Activated CD4-positive, alpha-beta T cell treated with anti-CD3 and anti-CD28 coated beads for 36 hours (primary cell): ENCODE measurements at regions not wholly inside any gene's neighbourhood (a gene's known extent, or its start where the extent isn't known, plus 50 kb on each side); places are given as distances from the start of the nearest gene placed in this dataset.
A peak's percentile ranks its signal among the peaks of the same experiment; 100 is the strongest.

Source experiments
- ATAC-seq: fragments of 200-7000 bp; cut with Tn5 transposase; one replicate; pipeline ENCODE4 v1.10.0; 2021; ENCODE audit warnings: mild to moderate bottlenecking, moderate library complexity
- CTCF ChIA-PET: fragments of 350-600 bp; sonication (Branson Sonifier 250); formaldehyde crosslinking; loops from one replicate; lab custom pipeline; 2021; ENCODE audit warnings: antibody characterized with exemption; lab: Charles Lee
- POLR2A ChIA-PET: fragments of 350-600 bp; sonication (Branson Sonifier 250); formaldehyde crosslinking; loops from one replicate; lab custom pipeline; 2021; ENCODE audit warnings: antibody characterized with exemption, inconsistent platforms; lab: Charles Lee
- DNase-seq: peaks from one replicate; pipeline ENCODE4 v3.0.0-alpha.2; 2020
- H3K27ac Mint-ChIP-seq: one replicate; pipeline ENCODE4 v1.8.0; 2021; ENCODE audit warnings: mixed read lengths
- H3K27me3 Mint-ChIP-seq: one replicate; pipeline ENCODE4 v1.8.0; 2021; ENCODE audit warnings: mixed read lengths
- H3K36me3 Mint-ChIP-seq: one replicate; pipeline ENCODE4 v1.8.0; 2021; ENCODE audit warnings: low read depth, mixed read lengths
- H3K4me1 Mint-ChIP-seq: one replicate; pipeline ENCODE4 v1.8.0; 2021; ENCODE audit warnings: mixed read lengths
- H3K4me3 Mint-ChIP-seq: one replicate; pipeline ENCODE4 v1.8.0; 2021; ENCODE audit warnings: mild to moderate bottlenecking, moderate library complexity, mixed read lengths
- H3K9me3 Mint-ChIP-seq: one replicate; pipeline ENCODE4 v1.8.0; 2021; ENCODE audit warnings: low read depth, mixed read lengths
- intact Hi-C, 2 experiments: fragments of 100-400 bp; cut with DNase I in 1 of 2; cut with micrococcal nuclease in 1 of 2; formaldehyde crosslinking; loops; one replicate each; pipeline versions ENCODE4 v1.14.2 to v1.15.1; 2022 to 2024; cut with DNase I, micrococcal nuclease

DNA sequence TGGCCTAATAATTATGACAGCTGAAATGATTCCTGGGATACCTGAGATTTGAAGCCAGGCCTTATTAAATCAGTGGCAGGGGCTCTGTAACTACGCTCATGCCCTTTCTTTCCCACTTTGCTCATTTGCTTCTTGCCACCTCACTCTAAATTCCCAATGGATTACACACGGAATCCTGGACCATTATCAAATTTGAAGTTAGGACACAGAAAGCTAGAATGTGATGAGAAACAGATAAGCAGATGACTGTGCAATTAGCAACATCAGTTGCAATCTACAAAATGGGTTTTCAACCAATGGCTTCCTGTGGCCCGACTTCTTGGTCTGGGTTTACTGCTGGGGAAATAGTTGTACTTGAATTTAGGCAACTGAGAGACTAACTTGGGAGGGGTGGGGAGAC is 374.3 kb downstream of the INHBA start:
- no peak overlapping the region for H3K4me3 Mint-ChIP-seq
- H3K36me3 Mint-ChIP-seq: no peaks in the 10 kb centered on the region
- ATAC-seq (no peak), DNase-seq (no peak)
- H3K4me1 Mint-ChIP-seq: no peaks in the 10 kb centered on the region
- CTCF ChIA-PET: no interaction called here
- POLR2A ChIA-PET: no interaction called here
- no peak overlapping the region for H3K27ac Mint-ChIP-seq
- H3K9me3 Mint-ChIP-seq: peaks cover 2% of the 10 kb centered on the region
- intact Hi-C loops: no loop called here
- no peaks in the 10 kb centered on the region for H3K27me3 Mint-ChIP-seq

DNA sequence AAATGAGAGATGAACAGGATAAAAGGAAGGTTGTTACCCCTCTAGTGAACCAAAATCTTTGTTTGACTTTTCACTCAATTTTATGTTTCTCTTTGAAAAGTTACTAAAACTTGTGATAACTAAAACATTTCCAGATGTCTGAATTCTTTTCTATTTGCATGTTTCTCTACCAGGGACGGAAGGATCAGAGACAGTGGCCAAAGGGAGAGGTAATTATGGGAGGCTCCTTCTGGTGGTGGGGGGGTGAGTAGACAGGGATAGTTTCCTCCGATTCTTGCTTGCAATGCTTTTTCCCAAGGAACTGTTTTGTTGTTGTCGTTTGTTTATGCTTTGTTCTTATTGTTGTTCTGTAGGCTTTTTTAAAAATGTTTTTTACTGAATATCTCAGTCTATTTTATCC is 374.8 kb downstream of the INHBA start:
- no peaks in the 10 kb centered on the region for H3K27me3 Mint-ChIP-seq
- H3K4me1 Mint-ChIP-seq: no peaks in the 10 kb centered on the region
- POLR2A ChIA-PET: no interaction called here
- no peak for DNase-seq
- ATAC-seq: no peak
- intact Hi-C loops: no loop called here
- CTCF ChIA-PET: no interaction called here
- H3K36me3 Mint-ChIP-seq: no peaks in the 10 kb centered on the region
- peaks cover 2% of the 10 kb centered on the region for H3K9me3 Mint-ChIP-seq
- H3K4me3 Mint-ChIP-seq: no peak overlapping the region
- no peak overlapping the region for H3K27ac Mint-ChIP-seq

DNA sequence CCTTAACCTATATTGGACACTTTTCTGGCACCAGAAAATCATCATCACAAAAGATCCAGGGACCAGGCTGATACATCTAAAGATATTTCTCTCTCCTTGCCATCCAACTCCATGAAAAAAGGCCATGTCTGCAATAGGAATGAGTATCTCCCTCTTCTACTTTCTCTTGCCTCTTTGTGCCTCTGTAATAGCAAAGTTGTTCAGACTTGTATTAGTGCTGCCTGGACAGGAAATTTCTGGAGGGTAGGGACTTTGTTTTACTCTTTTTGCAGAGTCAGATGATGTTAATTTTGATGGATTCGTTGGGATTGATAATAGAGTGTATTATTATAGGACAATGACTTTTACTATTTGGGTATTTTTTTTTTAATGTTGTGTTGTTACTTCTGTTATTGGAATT is 376.3 kb downstream of the INHBA start:
- Mint-ChIP-seq H3K9me3 (peaks cover 2% of the 10 kb centered on the region), H3K4me1 (no peaks in the 10 kb centered on the region), H3K27me3 (no peaks in the 10 kb centered on the region), H3K36me3 (no peaks in the 10 kb centered on the region), H3K4me3 (no peak overlapping the region), H3K27ac (no peak overlapping the region)
- DNase-seq: no peak
- CTCF ChIA-PET: no interaction called here
- POLR2A ChIA-PET: no interaction called here
- ATAC-seq: no peak
- intact Hi-C loops: no loop called here

DNA sequence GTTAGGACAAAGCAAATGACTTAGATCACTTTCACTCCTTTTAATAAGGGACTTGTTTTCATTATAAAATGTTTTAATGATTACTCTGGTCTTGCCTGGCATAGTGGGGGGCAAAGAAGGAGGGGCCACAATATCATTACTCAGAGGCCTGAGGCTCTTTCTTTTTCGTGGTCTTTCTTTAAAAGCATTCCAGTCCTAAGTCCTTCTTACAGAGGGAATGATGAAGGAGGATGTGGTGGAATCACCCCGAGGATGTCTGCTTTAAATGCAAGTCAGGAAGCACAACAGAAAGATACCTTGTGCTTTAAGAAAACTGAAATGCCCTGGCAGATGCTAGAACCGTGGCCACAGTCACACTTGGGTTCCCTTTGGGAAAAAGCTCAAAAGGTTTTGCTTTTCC is 379.1 kb downstream of the INHBA start:
- Mint-ChIP-seq H3K4me3 (no peak overlapping the region), H3K27me3 (no peaks in the 10 kb centered on the region), H3K36me3 (no peaks in the 10 kb centered on the region), H3K27ac (no peak overlapping the region), H3K9me3 (peaks cover 2% of the 10 kb centered on the region), H3K4me1 (no peaks in the 10 kb centered on the region)
- DNase-seq (no peak), ATAC-seq (no peak)
- intact Hi-C loops: no loop called here
- ChIA-PET POLR2A (no interaction called here), CTCF (no interaction called here)

DNA sequence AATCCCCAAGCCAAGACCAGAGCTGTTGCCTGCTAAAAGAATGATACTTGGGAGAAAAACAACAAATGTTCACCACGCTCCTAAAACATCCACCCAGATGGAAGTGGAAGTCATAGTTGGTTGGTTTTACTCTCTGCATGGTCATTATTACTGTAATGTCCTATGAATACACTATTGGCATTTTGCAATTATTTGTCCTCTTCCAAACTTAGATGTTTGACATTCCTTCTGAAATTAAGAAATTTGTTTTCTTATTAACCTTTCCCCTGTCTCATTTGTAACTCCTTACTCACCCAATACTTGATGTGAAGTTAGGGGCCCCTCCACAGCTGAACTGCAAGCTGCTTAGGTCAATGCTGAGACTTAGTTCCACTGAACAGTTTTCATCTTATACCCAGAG is 383.3 kb downstream of the INHBA start:
- ATAC-seq (no peak), DNase-seq (no peak)
- Mint-ChIP-seq H3K27me3 (no peaks in the 10 kb centered on the region), H3K9me3 (peaks cover 3% of the 10 kb centered on the region), H3K4me3 (no peak overlapping the region), H3K36me3 (no peaks in the 10 kb centered on the region), H3K27ac (no peak overlapping the region), H3K4me1 (no peaks in the 10 kb centered on the region)
- ChIA-PET CTCF (no interaction called here), POLR2A (no interaction called here)
- intact Hi-C loops: no loop called here

DNA sequence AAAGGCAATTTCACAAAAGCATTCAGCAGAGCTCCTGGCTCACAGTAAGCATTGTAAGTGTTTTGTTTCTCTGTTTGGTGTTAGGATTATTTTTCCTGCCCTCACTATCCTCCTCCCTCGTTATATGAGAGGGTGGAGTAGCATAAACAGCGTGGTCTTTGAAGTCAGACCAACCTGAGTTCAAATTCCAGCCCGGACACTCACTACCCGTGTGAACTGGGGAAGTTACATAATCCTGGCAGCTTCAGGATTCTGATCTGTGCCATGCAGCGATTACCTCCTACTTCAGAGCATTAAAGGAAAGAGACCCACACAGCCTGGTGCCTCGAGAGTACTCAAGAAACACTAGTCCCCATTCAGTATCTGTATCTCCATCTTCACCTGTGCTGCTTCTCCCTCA is 386.5 kb downstream of the INHBA start:
- intact Hi-C loops: no loop called here
- Mint-ChIP-seq H3K4me3 (no peak overlapping the region), H3K27me3 (no peaks in the 10 kb centered on the region), H3K27ac (no peak overlapping the region), H3K9me3 (peaks cover 3% of the 10 kb centered on the region), H3K4me1 (no peaks in the 10 kb centered on the region), H3K36me3 (no peaks in the 10 kb centered on the region)
- ChIA-PET CTCF (no interaction called here), POLR2A (no interaction called here)
- ATAC-seq: no peak
- no peak for DNase-seq

DNA sequence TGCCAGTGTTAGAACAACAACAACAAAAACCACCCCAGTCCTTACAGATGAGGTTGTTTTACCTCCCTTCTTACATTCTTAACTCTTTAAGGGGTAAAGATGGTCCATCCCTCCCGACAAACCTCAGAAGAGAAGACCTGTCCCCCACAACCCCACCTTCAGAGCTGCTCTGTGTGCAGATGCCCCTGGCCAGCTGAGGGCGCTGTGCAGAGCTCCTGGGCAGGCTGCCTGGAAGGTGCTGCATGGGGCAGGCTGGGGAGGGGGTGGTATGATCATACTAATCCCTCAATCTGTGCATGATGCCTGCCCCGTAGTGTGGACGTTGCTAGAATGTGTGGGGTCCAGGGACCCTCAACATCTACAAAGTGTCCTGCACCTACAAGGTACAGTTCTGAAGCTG is 387.1 kb downstream of the INHBA start:
- DNase-seq (peak; percentile 5), ATAC-seq (no peak)
- Mint-ChIP-seq H3K4me1 (no peaks in the 10 kb centered on the region), H3K36me3 (no peaks in the 10 kb centered on the region), H3K4me3 (no peak overlapping the region), H3K27ac (no peak overlapping the region), H3K27me3 (no peaks in the 10 kb centered on the region), H3K9me3 (peaks cover 3% of the 10 kb centered on the region)
- CTCF ChIA-PET: no interaction called here
- intact Hi-C loops: no loop called here
- POLR2A ChIA-PET: no interaction called here

DNA sequence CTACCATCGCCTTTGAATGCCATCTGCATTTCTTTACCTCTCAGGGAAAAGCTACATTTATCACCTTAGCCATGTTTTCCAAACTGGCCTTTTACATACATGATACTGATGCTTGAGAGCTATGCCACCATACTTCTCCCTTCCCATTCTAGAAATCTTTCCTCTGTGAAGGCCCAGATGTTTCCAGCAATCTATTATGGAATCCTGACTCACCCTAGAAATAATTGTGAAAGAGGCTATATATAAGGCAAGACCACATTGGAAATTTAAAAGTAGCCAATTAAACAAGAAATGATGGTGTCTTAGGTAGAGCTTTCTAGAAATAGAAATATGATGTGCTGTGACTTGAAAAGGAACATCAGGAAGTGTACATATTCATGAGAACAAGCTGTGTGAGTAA is 389.7 kb downstream of the INHBA start:
- Mint-ChIP-seq H3K4me1 (no peaks in the 10 kb centered on the region), H3K36me3 (no peaks in the 10 kb centered on the region), H3K4me3 (no peak overlapping the region), H3K27me3 (no peaks in the 10 kb centered on the region), H3K27ac (no peak overlapping the region), H3K9me3 (peaks cover 4% of the 10 kb centered on the region)
- intact Hi-C loops: no loop called here
- ATAC-seq (no peak), DNase-seq (no peak)
- CTCF ChIA-PET: no interaction called here
- POLR2A ChIA-PET: no interaction called here

DNA sequence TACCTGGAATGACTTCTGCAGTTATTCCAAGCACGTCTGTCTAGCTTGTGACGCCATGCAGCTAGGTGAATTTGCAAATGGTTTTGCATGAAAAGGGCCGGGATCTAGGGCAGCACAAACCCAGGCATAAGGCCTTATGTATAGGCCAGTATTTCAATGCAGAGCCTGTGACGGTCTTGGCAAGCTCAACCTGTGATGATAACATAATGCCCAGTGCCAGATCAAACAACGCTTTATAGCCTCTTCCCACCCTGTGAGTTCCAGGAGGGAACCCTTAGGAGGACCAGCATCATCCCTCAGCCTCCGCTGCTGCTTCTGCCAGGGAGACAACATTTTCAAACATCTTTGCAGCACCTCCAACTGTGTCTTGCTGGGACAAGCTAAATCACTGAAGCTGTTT is 390.7 kb downstream of the INHBA start:
- POLR2A ChIA-PET: no interaction called here
- ATAC-seq (no peak), DNase-seq (no peak)
- CTCF ChIA-PET: no interaction called here
- no peaks in the 10 kb centered on the region for H3K36me3 Mint-ChIP-seq
- H3K9me3 Mint-ChIP-seq: peaks cover 2% of the 10 kb centered on the region
- H3K27ac Mint-ChIP-seq: no peak overlapping the region
- intact Hi-C loops: no loop called here
- H3K27me3 Mint-ChIP-seq: no peaks in the 10 kb centered on the region
- no peak overlapping the region for H3K4me3 Mint-ChIP-seq
- H3K4me1 Mint-ChIP-seq: no peaks in the 10 kb centered on the region

DNA sequence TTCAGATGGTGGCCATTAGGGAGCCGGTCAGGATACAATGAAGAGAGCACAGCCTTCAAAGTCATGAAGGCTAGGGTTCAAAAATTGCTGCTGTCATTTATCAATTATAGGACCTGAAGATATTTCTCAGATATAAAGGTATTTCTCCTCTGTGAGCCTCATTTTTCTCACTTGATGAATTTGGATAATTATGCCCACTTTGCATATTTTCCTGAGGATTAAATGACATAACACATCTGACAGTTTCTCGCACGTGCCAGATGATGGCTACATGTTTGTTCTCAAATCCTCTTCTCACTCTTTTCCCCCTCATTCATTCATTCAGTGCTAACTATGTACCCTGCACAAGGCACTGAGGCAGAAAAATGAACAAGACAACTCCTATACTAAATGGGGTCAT is 391.6 kb downstream of the INHBA start:
- CTCF ChIA-PET: no interaction called here

DNA sequence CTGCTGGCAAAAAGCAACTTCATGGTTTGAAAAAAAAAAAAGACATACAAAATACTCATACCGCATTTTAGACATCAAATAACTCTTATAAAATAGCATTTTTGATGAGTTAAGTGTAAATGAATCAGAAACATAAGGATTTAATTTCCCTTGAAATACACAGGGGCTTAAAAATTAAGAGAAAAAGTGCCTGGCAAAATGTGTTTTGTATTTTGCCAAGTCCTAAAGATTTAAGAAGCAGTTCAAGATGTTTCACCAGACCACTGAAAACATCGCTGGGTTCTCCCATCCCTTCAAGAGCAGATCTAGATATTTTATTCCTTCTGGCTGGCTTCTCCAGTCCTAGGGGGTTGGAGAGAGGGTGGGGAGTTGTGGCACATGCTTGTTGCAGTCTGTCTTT is 396.4 kb downstream of the INHBA start:
- POLR2A ChIA-PET: no interaction called here
- no peaks in the 10 kb centered on the region for H3K27me3 Mint-ChIP-seq
- H3K36me3 Mint-ChIP-seq: no peaks in the 10 kb centered on the region
- no peak overlapping the region for H3K4me3 Mint-ChIP-seq
- intact Hi-C loops: no loop called here
- ATAC-seq (no peak), DNase-seq (no peak)
- no peaks in the 10 kb centered on the region for H3K4me1 Mint-ChIP-seq
- CTCF ChIA-PET: no interaction called here
- H3K9me3 Mint-ChIP-seq: peaks cover 5% of the 10 kb centered on the region
- no peak overlapping the region for H3K27ac Mint-ChIP-seq

More for the DNA sequence above, 391.6 kb downstream of the INHBA start:
- Mint-ChIP-seq H3K27me3 (no peaks in the 10 kb centered on the region), H3K4me3 (no peak overlapping the region), H3K36me3 (no peaks in the 10 kb centered on the region), H3K4me1 (no peaks in the 10 kb centered on the region), H3K27ac (no peak overlapping the region), H3K9me3 (peaks cover 2% of the 10 kb centered on the region)
- intact Hi-C loops: no loop called here
- DNase-seq: no peak
- ATAC-seq: no peak
- POLR2A ChIA-PET: no interaction called here

DNA sequence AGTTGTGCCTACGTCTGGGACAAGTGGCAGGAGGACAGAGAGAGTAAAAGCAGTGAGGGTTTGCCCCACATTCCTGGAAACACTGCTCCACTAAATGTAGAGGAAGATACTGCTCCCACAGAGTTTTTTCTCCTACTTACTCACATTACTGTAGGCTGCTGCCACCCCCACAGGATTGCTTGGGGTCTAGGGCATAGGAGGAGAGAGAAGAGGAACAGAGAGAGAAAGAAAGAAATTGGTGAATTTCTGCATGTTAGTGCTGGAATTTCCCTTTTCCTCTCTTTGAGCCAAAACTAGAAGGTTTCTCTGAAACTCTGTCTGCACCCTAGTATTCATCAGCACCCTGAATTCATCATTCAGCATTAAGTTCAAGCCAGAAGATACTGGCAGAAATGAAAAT is 397.9 kb downstream of the INHBA start:
- Mint-ChIP-seq H3K9me3 (peaks cover 2% of the 10 kb centered on the region), H3K4me1 (no peaks in the 10 kb centered on the region), H3K4me3 (no peak overlapping the region), H3K36me3 (no peaks in the 10 kb centered on the region), H3K27ac (no peak overlapping the region), H3K27me3 (no peaks in the 10 kb centered on the region)
- CTCF ChIA-PET: no interaction called here
- intact Hi-C loops: no loop called here
- DNase-seq: no peak
- POLR2A ChIA-PET: no interaction called here
- no peak for ATAC-seq

DNA sequence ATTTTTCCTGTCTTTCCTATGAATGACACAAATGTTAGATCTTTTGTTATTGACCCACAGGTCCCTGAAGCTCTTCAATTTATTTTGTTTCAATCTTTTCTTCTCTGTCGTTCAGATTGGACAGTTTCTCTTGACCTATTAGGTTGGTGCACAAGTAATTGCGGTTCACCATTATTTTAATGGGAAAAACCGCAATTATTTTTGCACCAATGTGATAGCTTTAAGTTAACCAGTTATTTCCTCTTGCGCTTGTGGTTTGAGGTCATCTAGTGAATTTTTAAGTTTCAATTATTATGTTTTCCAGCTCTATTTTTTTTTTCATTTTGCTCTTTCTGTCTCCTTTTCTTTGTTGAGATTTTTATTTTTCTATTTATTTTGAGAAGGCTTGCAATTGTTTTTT is 399.2 kb downstream of the INHBA start:
- ATAC-seq (no peak), DNase-seq (no peak)
- Mint-ChIP-seq H3K27me3 (no peaks in the 10 kb centered on the region), H3K36me3 (no peaks in the 10 kb centered on the region), H3K4me3 (no peak overlapping the region), H3K27ac (no peak overlapping the region), H3K9me3 (peaks cover 2% of the 10 kb centered on the region), H3K4me1 (no peaks in the 10 kb centered on the region)
- POLR2A ChIA-PET: no interaction called here
- intact Hi-C loops: no loop called here
- CTCF ChIA-PET: no interaction called here
